GM23338 (cell line): ENCODE measurements at regions not wholly inside any gene's neighbourhood (a gene's known extent, or its start where the extent isn't known, plus 50 kb on each side); places are given as distances from the start of the nearest gene placed in this dataset.

Experiments used
- CREB1 ChIP-seq: fragments of 250-450 bp; sonication (Bioruptor Pico); IDR thresholded peaks from 2 replicates; pipeline ENCODE4 v1.5.0; 2020; ENCODE audit warnings: low read depth, mild to moderate bottlenecking, moderate library complexity
- EZH2 ChIP-seq: fragments of 200-600 bp; sonication (generic); IDR thresholded peaks from one replicate; pipeline ENCODE4 v1.8.0; 2017; ENCODE audit warnings: antibody characterized with exemption, mild to moderate bottlenecking, low read depth; ENCODE audit not compliant: unreplicated experiment
- EZH2phosphoT487 ChIP-seq: fragments of 200-600 bp; sonication (generic); IDR thresholded peaks from one replicate; pipeline ENCODE4 v1.8.1; 2018; ENCODE audit warnings: antibody characterized with exemption; ENCODE audit not compliant: unreplicated experiment
- JUNB ChIP-seq: IDR thresholded peaks from one replicate; pipeline ENCODE4 v1.6.1; 2016; ENCODE audit warnings: antibody characterized with exemption; ENCODE audit not compliant: unreplicated experiment
- NANOG ChIP-seq: IDR thresholded peaks from 2 replicates; pipeline ENCODE4 v1.6.1; 2016; ENCODE audit warnings: antibody characterized with exemption, borderline replicate concordance
- POLR2AphosphoS5 ChIP-seq: IDR thresholded peaks from 2 replicates; pipeline ENCODE4 v1.6.1; 2016; ENCODE audit warnings: antibody characterized with exemption, low read depth
- STAT1 ChIP-seq: IDR thresholded peaks from one replicate; pipeline ENCODE4 v1.6.1; 2016; ENCODE audit warnings: antibody characterized with exemption; ENCODE audit not compliant: unreplicated experiment
- ZNF114 ChIP-seq: fragments of 250-450 bp; sonication (Bioruptor Pico); IDR thresholded peaks from 2 replicates; pipeline ENCODE4 v1.5.0; 2020; ENCODE audit warnings: mild to moderate bottlenecking, moderate library complexity
- ZNF331 ChIP-seq: fragments of 250-450 bp; sonication (Bioruptor Pico); IDR thresholded peaks from 2 replicates; pipeline ENCODE4 v1.5.0; 2020; ENCODE audit warnings: low read depth, mild to moderate bottlenecking, moderate library complexity
- TF ChIP-seq, protein P1 (sequence below), 2 experiments: fragments of 200-600 bp in 1 of 2; sonication (generic) in 1 of 2; conservative IDR thresholded peaks; 2 replicates each; pipeline versions ENCODE4 v1.5.1 to v1.6.1; 2016 to 2017; ENCODE audit warnings: antibody characterized with exemption in 2 of 2, low read depth in 2 of 2, mild to moderate bottlenecking in 2 of 2, moderate library complexity in 1 of 2
- TF ChIP-seq, protein P2 (sequence below): IDR thresholded peaks from one replicate; pipeline ENCODE4 v1.6.1; 2018; ENCODE audit warnings: antibody characterized with exemption; ENCODE audit not compliant: unreplicated experiment
- TF ChIP-seq, protein P3 (sequence below): IDR thresholded peaks from 2 replicates; pipeline ENCODE4 v1.6.1; 2016; ENCODE audit warnings: antibody characterized with exemption

DNA sequence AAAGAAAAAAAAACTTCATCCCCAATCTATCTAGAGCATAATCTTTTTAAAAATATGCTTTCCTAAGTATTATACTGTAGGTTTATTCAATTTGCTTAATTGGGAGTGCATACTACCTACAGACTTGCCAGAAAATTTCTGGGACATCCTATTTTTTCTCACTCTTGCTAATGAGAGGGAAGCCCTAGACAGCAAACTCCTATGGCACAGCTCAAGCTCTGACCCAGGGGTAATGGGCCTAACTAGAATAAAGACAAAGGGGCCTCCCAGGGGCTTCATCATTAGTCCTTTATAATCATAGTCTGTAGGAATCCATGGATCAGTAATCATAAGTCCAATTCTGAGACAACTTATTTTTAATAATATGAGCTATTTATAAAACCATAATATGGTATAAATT is 142.6 kb upstream of the ITGA4 start:
- TF ChIP-seq, protein P1, sequence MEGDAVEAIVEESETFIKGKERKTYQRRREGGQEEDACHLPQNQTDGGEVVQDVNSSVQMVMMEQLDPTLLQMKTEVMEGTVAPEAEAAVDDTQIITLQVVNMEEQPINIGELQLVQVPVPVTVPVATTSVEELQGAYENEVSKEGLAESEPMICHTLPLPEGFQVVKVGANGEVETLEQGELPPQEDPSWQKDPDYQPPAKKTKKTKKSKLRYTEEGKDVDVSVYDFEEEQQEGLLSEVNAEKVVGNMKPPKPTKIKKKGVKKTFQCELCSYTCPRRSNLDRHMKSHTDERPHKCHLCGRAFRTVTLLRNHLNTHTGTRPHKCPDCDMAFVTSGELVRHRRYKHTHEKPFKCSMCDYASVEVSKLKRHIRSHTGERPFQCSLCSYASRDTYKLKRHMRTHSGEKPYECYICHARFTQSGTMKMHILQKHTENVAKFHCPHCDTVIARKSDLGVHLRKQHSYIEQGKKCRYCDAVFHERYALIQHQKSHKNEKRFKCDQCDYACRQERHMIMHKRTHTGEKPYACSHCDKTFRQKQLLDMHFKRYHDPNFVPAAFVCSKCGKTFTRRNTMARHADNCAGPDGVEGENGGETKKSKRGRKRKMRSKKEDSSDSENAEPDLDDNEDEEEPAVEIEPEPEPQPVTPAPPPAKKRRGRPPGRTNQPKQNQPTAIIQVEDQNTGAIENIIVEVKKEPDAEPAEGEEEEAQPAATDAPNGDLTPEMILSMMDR (conservative IDR thresholded peaks at IDR 0.05; ENCODE audit: low read depth in 2 of 2): no peak
- no peak for TF ChIP-seq EZH2
- TF ChIP-seq POLR2AphosphoS5: no peak
- TF ChIP-seq STAT1: no peak
- TF ChIP-seq, protein P2, sequence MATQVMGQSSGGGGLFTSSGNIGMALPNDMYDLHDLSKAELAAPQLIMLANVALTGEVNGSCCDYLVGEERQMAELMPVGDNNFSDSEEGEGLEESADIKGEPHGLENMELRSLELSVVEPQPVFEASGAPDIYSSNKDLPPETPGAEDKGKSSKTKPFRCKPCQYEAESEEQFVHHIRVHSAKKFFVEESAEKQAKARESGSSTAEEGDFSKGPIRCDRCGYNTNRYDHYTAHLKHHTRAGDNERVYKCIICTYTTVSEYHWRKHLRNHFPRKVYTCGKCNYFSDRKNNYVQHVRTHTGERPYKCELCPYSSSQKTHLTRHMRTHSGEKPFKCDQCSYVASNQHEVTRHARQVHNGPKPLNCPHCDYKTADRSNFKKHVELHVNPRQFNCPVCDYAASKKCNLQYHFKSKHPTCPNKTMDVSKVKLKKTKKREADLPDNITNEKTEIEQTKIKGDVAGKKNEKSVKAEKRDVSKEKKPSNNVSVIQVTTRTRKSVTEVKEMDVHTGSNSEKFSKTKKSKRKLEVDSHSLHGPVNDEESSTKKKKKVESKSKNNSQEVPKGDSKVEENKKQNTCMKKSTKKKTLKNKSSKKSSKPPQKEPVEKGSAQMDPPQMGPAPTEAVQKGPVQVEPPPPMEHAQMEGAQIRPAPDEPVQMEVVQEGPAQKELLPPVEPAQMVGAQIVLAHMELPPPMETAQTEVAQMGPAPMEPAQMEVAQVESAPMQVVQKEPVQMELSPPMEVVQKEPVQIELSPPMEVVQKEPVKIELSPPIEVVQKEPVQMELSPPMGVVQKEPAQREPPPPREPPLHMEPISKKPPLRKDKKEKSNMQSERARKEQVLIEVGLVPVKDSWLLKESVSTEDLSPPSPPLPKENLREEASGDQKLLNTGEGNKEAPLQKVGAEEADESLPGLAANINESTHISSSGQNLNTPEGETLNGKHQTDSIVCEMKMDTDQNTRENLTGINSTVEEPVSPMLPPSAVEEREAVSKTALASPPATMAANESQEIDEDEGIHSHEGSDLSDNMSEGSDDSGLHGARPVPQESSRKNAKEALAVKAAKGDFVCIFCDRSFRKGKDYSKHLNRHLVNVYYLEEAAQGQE: no peak
- no peak for TF ChIP-seq JUNB
- no peak for TF ChIP-seq EZH2phosphoT487
- no peak for TF ChIP-seq NANOG
- TF ChIP-seq ZNF114: no peak
- no peak for TF ChIP-seq CREB1 (CRISPR knock-in tag)
- no peak for TF ChIP-seq ZNF331 (CRISPR knock-in tag)
- TF ChIP-seq, protein P3, sequence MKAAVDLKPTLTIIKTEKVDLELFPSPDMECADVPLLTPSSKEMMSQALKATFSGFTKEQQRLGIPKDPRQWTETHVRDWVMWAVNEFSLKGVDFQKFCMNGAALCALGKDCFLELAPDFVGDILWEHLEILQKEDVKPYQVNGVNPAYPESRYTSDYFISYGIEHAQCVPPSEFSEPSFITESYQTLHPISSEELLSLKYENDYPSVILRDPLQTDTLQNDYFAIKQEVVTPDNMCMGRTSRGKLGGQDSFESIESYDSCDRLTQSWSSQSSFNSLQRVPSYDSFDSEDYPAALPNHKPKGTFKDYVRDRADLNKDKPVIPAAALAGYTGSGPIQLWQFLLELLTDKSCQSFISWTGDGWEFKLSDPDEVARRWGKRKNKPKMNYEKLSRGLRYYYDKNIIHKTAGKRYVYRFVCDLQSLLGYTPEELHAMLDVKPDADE: no peak
